SKM-1 treated with dmso at 0.1 percent for 144 hours (cell line): ENCODE measurements at regions not wholly inside any gene's neighbourhood (a gene's known extent, or its start where the extent isn't known, plus 50 kb on each side); places are given as distances from the start of the nearest gene placed in this dataset.
A peak's percentile ranks its signal among the peaks of the same experiment; 100 is the strongest.
"Not testable (repeated sequence)": the region's sequence is repeated elsewhere in the genome, so short reads cannot be mapped to it uniquely, and the experiment has no call there.

ENCODE experiments used
- DNase-seq: peaks from one replicate; lab custom pipeline; 2025; ENCODE audit not compliant: unreplicated experiment; lab: John Stamatoyannopoulos, UW

DNA sequence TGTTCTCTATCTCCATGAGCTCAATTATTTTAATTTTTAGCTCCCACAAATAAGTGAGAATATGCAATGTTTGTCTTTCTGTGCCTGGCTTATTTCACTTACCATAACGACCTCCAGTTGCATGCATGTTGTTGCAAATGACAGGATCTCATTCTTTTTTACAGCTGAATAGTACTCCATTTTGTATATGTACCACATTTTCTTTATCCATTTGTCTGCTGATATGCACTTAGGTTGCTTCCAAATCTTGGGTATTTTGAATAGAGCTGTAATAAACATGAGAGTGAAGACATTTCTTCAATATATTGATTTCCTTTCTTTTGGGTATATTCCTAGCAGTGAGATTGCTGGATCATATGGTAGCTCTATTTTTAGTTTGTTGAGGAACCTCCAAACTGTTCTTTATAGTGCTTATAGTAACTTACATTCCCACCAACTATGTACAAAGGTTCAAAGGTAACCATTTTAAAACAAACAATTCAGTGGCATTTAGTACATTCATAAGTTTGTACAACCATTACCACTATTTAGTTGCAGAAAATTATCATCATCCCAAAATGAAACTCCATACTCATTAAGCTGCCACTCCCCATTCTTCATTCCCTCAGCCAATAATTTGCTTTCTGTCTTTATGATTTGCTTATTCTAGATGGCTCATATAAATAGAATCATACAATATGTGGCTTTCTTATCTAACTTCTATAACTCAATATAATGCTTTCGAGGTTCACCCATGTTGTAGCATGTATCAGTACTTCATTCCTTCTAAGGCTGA is 255.9 kb upstream of the NFIA start:
- DNase-seq = no peak

- no peak for DNase-seq
Measured at GRCh38 chr1:60825593-60825992, 256.8 kb upstream of the NFIA start.

- DNase-seq = no peak
Measured at GRCh38 chr1:60823151-60823550, 259.2 kb upstream of the NFIA start.

- DNase-seq = no peak
Measured at GRCh38 chr1:60822252-60822651, 260.1 kb upstream of the NFIA start.

- no peak for DNase-seq
Measured at GRCh38 chr1:60821156-60821555, 261.2 kb upstream of the NFIA start.

DNA sequence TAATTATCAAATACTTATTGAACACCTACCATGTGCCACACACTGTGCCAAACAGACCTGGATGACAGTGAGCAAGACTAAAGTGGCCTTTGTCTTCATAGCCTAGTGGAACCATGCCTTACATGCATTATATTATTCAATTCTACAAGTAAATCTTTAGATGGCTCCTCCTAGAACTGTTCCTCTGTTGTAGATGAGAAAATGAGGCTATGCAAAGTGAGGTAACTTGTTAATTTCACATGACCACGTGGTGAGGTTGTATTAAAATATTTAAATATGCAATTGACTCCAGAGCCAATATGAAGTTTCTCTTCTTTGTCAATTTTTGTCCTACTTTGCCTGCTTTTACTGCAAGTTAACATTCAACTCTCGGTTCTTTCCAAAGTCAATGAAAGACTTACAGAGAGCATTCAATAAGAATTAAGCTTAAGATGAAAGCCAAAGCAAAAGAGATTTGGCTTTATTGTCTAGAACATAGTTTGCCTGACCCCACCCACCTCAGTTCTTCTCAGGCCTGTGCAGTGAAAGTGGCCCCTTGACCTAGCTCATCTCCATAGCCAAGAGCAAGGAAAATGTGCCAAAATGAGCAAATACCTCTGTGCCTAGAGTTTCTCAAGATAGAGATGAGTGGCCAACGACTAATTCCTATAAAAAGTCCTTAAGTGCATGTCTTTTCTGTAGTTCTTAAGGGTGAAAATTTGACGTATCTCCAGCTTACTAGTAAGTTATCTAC is 263.2 kb upstream of the NFIA start:
- no peak for DNase-seq

GRCh38 chr1:60813071-60813470 is 269.3 kb upstream of the NFIA start:
- DNase-seq = no peak

- no peak for DNase-seq
Measured at GRCh38 chr1:60809204-60809980, 273.0 kb upstream of the NFIA start.

DNA sequence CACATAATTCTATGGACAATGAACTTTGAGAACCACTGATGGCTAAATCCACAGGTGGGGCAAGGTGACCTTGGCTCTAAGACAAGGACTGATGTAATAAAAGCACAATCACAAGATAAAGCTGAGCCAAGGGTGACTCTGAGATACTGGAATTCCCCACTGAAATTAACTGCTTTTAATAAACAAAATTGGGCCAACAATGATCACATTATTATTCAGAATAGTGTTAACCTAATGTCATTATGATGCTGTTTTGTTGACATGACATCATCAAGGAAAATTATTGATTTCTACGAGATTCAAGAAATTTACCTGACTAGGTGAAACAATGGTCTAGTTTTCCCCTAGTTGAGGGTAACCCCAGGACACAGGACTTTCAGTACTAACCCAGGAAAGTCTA is 273.7 kb upstream of the NFIA start:
- DNase-seq = no peak

DNA sequence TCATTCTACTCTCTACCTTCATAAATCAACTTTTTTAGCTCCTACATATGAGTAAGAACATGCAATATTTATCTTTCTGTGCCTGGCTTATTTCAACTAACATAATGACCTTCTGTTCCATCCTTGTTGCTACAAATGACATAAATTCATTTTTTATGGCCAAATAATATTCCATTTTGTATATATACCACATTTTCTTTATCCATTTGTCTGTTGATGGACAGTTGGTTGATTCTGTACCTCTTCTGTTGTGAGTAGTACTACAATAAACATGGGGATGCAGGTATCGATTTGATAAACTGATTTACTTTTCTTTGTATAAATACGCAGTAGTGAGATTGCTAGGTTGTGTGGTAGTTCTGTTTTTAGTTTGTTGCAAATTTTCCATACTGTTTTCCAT is 279.5 kb upstream of the NFIA start:
- no peak for DNase-seq

- no peak for DNase-seq
Measured at GRCh38 chr1:60797351-60797750, 285.0 kb upstream of the NFIA start.

GRCh38 chr1:60791226-60791625 is 291.1 kb upstream of the NFIA start:
- DNase-seq = no peak

DNA sequence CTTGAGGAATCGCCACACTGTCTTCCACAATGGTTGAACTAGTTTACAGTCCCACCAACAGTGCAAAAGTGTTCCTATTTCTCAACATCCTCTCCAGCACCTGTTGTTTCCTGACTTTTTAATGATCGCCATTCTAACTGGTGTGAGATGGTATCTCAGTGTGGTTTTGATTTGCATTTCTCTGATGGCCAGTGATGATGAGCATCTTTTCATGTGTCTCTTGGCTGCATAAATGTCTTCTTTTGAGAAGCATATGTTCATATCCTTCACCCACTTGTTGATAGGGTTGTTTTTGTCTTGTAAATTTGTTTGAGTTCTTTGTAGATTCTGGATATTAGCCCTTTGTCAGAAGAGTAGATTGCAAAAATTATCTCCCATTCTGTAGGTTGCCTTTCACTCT is 309.3 kb upstream of the NFIA start:
- DNase-seq = not testable (repeated sequence)

DNA sequence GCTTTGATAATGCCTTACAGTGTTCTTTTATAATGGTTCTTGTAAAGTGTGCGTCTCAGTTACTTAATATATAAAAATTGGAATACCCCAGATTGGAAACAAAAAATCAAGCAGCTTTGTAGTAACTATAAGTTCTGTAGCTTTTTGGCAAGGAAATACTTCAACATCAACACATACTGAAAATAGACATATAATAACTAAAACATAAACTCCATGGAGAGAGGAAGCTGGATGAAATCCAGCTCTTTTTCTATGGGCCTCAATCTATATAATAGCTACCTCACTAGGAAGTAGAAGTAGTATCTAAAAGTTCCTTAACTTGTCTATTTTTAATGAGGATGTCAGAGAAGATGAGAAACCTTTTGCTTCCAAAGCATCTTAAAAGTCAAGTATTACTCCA is 313.3 kb upstream of the NFIA start:
- DNase-seq = no peak

DNA sequence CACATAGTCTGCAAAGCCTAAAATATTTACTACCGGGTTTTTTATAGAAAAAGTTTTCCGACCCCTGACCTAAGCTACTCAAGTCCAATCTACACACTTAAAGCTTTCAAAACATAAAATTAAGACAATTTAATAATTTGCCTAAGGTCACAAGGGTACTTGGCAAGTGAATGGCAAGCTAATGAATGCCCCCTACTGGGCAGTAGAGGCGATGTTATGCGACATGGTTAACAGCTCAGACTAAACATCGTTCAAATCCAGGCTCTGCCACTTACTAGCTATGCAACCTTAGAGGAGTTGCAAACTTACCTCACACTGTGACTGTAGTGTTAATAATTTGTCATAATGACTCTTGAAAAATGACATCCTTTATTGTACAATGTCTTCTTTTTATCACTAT is 317.2 kb upstream of the NFIA start:
- peak; percentile 42 for DNase-seq

DNA sequence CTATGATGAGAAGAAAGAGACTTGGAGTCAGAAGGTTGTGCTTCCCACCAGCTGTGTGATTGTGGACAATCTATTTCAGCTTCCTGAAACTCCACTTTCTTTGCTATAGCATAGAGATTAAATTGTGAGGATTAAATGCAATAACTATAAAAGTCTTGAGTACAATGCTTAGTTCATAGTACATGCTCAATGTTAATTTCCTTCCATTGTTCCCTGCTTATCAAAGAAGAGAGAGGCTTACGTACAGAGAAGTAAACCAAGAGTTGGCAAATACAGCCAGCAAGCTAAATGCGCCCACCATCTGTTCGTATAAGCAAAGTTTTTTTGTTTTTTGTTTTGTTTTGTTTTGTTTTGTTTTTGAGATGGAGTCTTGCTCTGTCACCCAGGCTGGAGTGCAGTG is 317.9 kb upstream of the NFIA start:
- no peak for DNase-seq

- DNase-seq = no peak
Measured at GRCh38 chr1:60763741-60764140, 318.6 kb upstream of the NFIA start.

DNA sequence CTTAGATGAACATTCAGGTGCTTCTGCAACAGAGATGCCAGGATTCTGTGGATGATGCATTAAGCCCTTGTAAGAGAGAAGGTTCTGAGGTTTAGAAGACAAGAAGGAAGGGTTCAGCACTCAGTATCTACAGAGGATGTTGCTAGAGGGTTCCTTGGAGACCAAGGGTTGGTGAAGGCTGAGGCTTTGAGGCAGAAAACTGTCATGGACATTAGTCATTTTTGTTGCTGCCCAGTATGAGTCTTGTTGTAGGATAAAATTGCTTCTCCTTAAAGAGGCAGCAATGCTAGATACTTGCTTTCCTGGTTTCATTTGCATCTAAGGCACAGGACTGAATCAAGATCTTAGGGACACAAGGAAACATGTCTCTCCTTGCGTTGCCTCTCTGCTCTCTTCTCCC is 319.4 kb upstream of the NFIA start:
- DNase-seq = no peak

DNA sequence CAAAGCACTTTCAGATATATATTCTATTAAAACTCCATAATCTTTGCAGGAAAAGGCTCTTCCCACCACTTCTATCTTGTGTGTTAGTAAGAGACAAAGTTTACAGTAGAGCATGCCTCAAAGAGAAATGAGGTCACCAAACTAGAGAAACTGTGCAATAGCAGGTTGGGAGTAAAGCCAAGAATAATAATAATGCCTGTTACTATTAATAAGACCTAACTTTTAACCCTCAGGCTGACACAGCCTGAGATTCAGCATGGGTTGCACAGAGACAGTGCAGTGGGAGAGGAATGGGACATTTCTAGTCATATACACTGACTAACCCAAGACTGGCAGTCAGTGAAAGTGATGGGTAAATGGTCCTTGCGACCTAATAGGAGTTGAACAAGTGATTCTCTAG is 320.2 kb upstream of the NFIA start:
- DNase-seq = no peak

DNA sequence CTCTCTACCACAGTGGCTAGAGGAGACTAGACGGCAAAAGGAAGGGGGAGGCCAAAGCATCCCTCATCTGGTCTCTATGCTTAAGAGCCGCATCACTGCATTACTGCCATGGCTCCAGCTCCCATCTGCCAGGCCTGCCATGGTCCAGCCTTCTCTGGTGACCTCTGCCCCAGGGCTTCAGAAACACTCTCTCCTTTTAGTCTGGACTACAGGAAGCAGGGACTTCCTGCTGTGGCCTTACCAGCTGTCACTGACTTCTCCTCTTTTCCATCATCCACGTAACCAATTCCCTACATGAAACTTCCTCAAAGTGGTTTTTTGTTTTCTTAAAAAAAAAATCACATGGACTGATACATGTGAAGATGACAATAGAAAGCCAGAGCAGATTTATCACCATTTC is 323.1 kb upstream of the NFIA start:
- peak; percentile 17 for DNase-seq

GRCh38 chr1:60757485-60757884 is 324.9 kb upstream of the NFIA start:
- no peak for DNase-seq
